ENCODE measurements at regions not wholly inside any gene's neighbourhood (a gene's known extent, or its start where the extent isn't known, plus 50 kb on each side); places are given as distances from the start of the nearest gene placed in this dataset.

GRCh38 chr11:43576803-43577521 is 103.6 kb upstream of the HSD17B12 start:
- ATAC-seq (ENCODE audit: low read depth) (no peak), DNase-seq (peak; percentile 34)
- 7% methylated on average over 30 of the region's 35 CpGs for WGBS (ENCODE audit: insufficient coverage)
- POLR2A ChIA-PET, result no interaction called here
- Histone ChIP-seq H2AFZ (ENCODE audit: insufficient read depth, low read depth, low read length, poor library complexity, severe bottlenecking) (no peak overlapping the region), H3K4me1 (ENCODE audit: control insufficient read depth in 2 of 2, insufficient read depth in 2 of 2, low read length in 2 of 2) (peaks cover 33 to 50% of the 10 kb centered on the region in 2 donors), H3K36me3 (replicated peaks in 1 of 2; ENCODE audit: control extremely low read depth in 1 of 2, control insufficient read depth in 1 of 2, extremely low read depth in 1 of 2, insufficient read depth in 2 of 2, low read length in 1 of 2) (no peaks in the 10 kb centered on the region), H3K9me3 (ENCODE audit: control extremely low read depth in 1 of 3, control insufficient read depth in 2 of 3, insufficient read depth in 1 of 3, low read length in 2 of 3) (peaks cover 0 to 26% (median 0%) of the 10 kb centered on the region in 3 donors), H3K4me3 (ENCODE audit: control extremely low read depth in 1 of 5, extremely low read depth in 1 of 5, insufficient read depth in 1 of 5, low read depth in 2 of 5, low read length in 4 of 5) (no peak overlapping the region), H3K27ac (ENCODE audit: low read length in 2 of 2) (no peak overlapping the region), H3K4me2 (replicated peaks; ENCODE audit: low read depth, low read length, poor library complexity, severe bottlenecking) (no peak overlapping the region), H4K20me1 (ENCODE audit: control insufficient read depth, insufficient read depth, low read length, poor library complexity, severe bottlenecking) (no peaks in the 10 kb centered on the region), H3K27me3 (replicated peaks in 1 of 4; ENCODE audit: control extremely low read depth in 1 of 4, control insufficient read depth in 3 of 4, insufficient read depth in 4 of 4, low read length in 3 of 4) (peaks cover 0 to 91% (median 67%) of the 10 kb centered on the region in 4 experiments), H3K9ac (ENCODE audit: low read length) (no peak overlapping the region), H3K79me2 (ENCODE audit: control insufficient read depth, insufficient read depth, low read length) (no peaks in the 10 kb centered on the region)
- CTCF ChIA-PET, result interaction anchor here (1.6 kb wide), 1 partner anchor 8 kb away, joined by 4 read pairs; no protein-coding TSS in a partner anchor
- H3K4me1 Mint-ChIP-seq, result peaks cover 51% of the 10 kb centered on the region
- intact Hi-C loops (cut with micrococcal nuclease), result no loop called here
- H3K27me3 Mint-ChIP-seq, result peaks cover 93% of the 10 kb centered on the region
- peak overlapping the region; percentile 29 for H3K4me3 Mint-ChIP-seq
- H3K27ac Mint-ChIP-seq, result no peak overlapping the region
- TF ChIP-seq EZH2 (IDR thresholded peaks at IDR 0.05; ENCODE audit: borderline replicate concordance, insufficient read depth, low read depth, low read length, poor library complexity, severe bottlenecking), result no peak
- no peak for TF ChIP-seq CTCF (IDR thresholded peaks at IDR 0.05)
- H3K9me3 Mint-ChIP-seq (ENCODE audit: insufficient read depth), result no peaks in the 10 kb centered on the region

- no peaks in the 10 kb centered on the region for H3K9me3 Mint-ChIP-seq (ENCODE audit: insufficient read depth)
- H3K27ac Mint-ChIP-seq, result no peak overlapping the region
- Histone ChIP-seq H3K27ac (ENCODE audit: low read length in 2 of 2) (no peak overlapping the region), H3K4me3 (ENCODE audit: control extremely low read depth in 1 of 5, extremely low read depth in 1 of 5, insufficient read depth in 1 of 5, low read depth in 2 of 5, low read length in 4 of 5) (no peak overlapping the region), H3K27me3 (replicated peaks in 1 of 4; ENCODE audit: control extremely low read depth in 1 of 4, control insufficient read depth in 3 of 4, insufficient read depth in 4 of 4, low read length in 3 of 4) (peaks cover 0 to 96% (median 67%) of the 10 kb centered on the region in 4 experiments), H3K4me1 (ENCODE audit: control insufficient read depth in 2 of 2, insufficient read depth in 2 of 2, low read length in 2 of 2) (peaks cover 40 to 57% of the 10 kb centered on the region in 2 donors), H2AFZ (ENCODE audit: insufficient read depth, low read depth, low read length, poor library complexity, severe bottlenecking) (no peak overlapping the region), H3K79me2 (ENCODE audit: control insufficient read depth, insufficient read depth, low read length) (no peaks in the 10 kb centered on the region), H4K20me1 (ENCODE audit: control insufficient read depth, insufficient read depth, low read length, poor library complexity, severe bottlenecking) (no peaks in the 10 kb centered on the region), H3K4me2 (replicated peaks; ENCODE audit: low read depth, low read length, poor library complexity, severe bottlenecking) (no peak overlapping the region), H3K9ac (ENCODE audit: low read length) (no peak overlapping the region), H3K9me3 (ENCODE audit: control extremely low read depth in 1 of 3, control insufficient read depth in 2 of 3, insufficient read depth in 1 of 3, low read length in 2 of 3) (peaks cover 0 to 31% (median 0%) of the 10 kb centered on the region in 3 donors), H3K36me3 (replicated peaks in 1 of 2; ENCODE audit: control extremely low read depth in 1 of 2, control insufficient read depth in 1 of 2, extremely low read depth in 1 of 2, insufficient read depth in 2 of 2, low read length in 1 of 2) (no peaks in the 10 kb centered on the region)
- intact Hi-C loops (cut with micrococcal nuclease), result no loop called here
- TF ChIP-seq CTCF (IDR thresholded peaks at IDR 0.05) (no peak), EZH2 (IDR thresholded peaks at IDR 0.05; ENCODE audit: borderline replicate concordance, insufficient read depth, low read depth, low read length, poor library complexity, severe bottlenecking) (no peak)
- H3K4me1 Mint-ChIP-seq, result peaks cover 56% of the 10 kb centered on the region
- ChIA-PET CTCF (interaction anchor here (1.6 kb wide), 1 partner anchor 9 kb away, joined by 4 read pairs; no protein-coding TSS in a partner anchor), POLR2A (no interaction called here)
- DNase-seq (no peak), ATAC-seq (ENCODE audit: low read depth) (no peak)
- 19% methylated on average over 9 of the region's 17 CpGs for WGBS (ENCODE audit: insufficient coverage)
- peaks cover 91% of the 10 kb centered on the region for H3K27me3 Mint-ChIP-seq
- H3K4me3 Mint-ChIP-seq, result peak overlapping the region; percentile 56
These were observed 102.8 kb upstream of the HSD17B12 start for GRCh38 chr11:43577566-43578264.

All from B cell (primary cell).